ENCODE measurements at regions not wholly inside any gene's neighbourhood (a gene's known extent, or its start where the extent isn't known, plus 50 kb on each side); places are given as distances from the start of the nearest gene placed in this dataset.

DNA sequence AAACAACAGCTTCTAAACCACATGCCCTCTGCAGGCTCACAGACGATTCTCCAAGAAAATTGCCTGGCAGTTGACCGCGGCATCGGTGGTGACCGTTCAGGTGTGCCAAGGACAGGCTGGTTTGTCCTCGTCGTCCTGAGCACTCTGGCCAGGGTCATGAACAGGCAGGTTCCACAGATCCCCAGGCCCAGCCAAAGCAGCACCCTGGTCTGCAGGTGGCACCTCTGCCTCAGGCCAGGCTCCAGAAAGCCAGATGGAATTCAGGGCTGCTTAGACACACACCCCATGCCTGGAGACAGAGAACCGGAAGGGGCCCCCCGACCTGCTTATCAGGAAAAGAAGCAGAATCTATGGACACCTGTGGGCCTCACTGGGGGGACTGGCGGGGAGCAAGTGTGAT is 338.7 kb downstream of the BRD1 start:
- Histone ChIP-seq H3K18ac (ENCODE audit: low read depth, low read length) (no peak overlapping the region), H3K14ac (replicated peaks; ENCODE audit: low read depth, low read length) (no peak overlapping the region), H2AK5ac (ENCODE audit: low read depth, low read length) (no peak overlapping the region), H3K4ac (ENCODE audit: low read depth, low read length) (no peak overlapping the region), H3K23ac (ENCODE audit: low read depth, low read length) (no peak overlapping the region), H4K8ac (ENCODE audit: low read depth in 2 of 2, low read length in 2 of 2) (no peak overlapping the region), H3K4me2 (ENCODE audit: low read depth, low read length) (no peak overlapping the region), H4K5ac (ENCODE audit: low read depth, low read length) (no peak overlapping the region), H3K9me3 (ENCODE audit: control insufficient read depth, insufficient read depth, low read length) (peaks cover 47% of the 10 kb centered on the region), H2BK5ac (ENCODE audit: low read depth, low read length, poor library complexity, severe bottlenecking) (no peak overlapping the region), H3K9ac (ENCODE audit: low read depth, low read length) (no peak overlapping the region), H2BK120ac (ENCODE audit: low read depth, low read length) (no peak overlapping the region), H3K56ac (ENCODE audit: extremely low read depth, insufficient read depth, low read length) (no peak overlapping the region), H3K27ac (ENCODE audit: insufficient read depth, low read length) (no peak overlapping the region), H3K79me1 (ENCODE audit: low read depth in 1 of 2, low read length in 2 of 2) (no peaks in the 10 kb centered on the region), H4K91ac (ENCODE audit: insufficient read depth, low read depth, low read length) (no peak overlapping the region), H3K9me1 (ENCODE audit: insufficient read depth, low read length) (no peaks in the 10 kb centered on the region), H3K27me3 (ENCODE audit: control insufficient read depth, insufficient read depth, low read length) (no peaks in the 10 kb centered on the region), H2BK20ac (ENCODE audit: low read depth, low read length) (no peak overlapping the region), H3K4me1 (ENCODE audit: control insufficient read depth, insufficient read depth, low read length) (no peaks in the 10 kb centered on the region), H3K36me3 (ENCODE audit: control insufficient read depth, insufficient read depth, low read length) (no peaks in the 10 kb centered on the region), H2AFZ (replicated peaks; ENCODE audit: low read length, poor library complexity) (no peak overlapping the region), H2AK9ac (replicated peaks; ENCODE audit: low read depth, low read length, poor library complexity) (no peak overlapping the region), H4K20me1 (ENCODE audit: insufficient read depth, low read length) (no peaks in the 10 kb centered on the region), H2BK15ac (ENCODE audit: low read depth, low read length) (no peak overlapping the region), H3K4me3 (ENCODE audit: insufficient read depth, low read depth, low read length) (no peak overlapping the region)
- DNase-seq (no peak), ATAC-seq (ENCODE audit: low read depth) (no peak)
- in situ Hi-C loops (cut with MboI; ENCODE audit: low sequenced_read_pairs) (no loop called here), intact Hi-C loops (cut with micrococcal nuclease) (no loop called here), dilution Hi-C loops (cut with HindIII; ENCODE audit: low sequenced_read_pairs, unreplicated experiment) (no loop called here)
- 75% methylated on average over 8 of the region's 10 CpGs; no CpG with 5 or more reads in 1 of the 2 experiments for WGBS, 2 experiments (ENCODE audit: extremely low coverage in 2 of 2, insufficient read length in 1 of 2)
- ChIA-PET CTCF (no interaction called here), POLR2A (ENCODE audit: unreplicated experiment) (no interaction called here)
- BruUV-seq (replicated peaks) = no TSS peak
- TF ChIP-seq MAFK (IDR thresholded peaks at IDR 0.05; ENCODE audit: low read depth, low read length) (no peak), SMC3 (IDR thresholded peaks at IDR 0.05; ENCODE audit: low read depth, low read length) (no peak), MXI1 (IDR thresholded peaks at IDR 0.05; ENCODE audit: borderline replicate concordance, low read depth, low read length) (no peak), BHLHE40 (IDR thresholded peaks at IDR 0.05; ENCODE audit: low read depth, low read length) (no peak), NFE2L2 (IDR thresholded peaks at IDR 0.05; ENCODE audit: low read depth, low read length) (no peak), RCOR1 (IDR thresholded peaks at IDR 0.05; ENCODE audit: insufficient replicate concordance, low read length) (no peak), RFX5 (IDR thresholded peaks at IDR 0.05; ENCODE audit: low read depth, low read length) (no peak), CHD1 (IDR thresholded peaks at IDR 0.05; ENCODE audit: low read depth, low read length) (no peak), RAD21 (IDR thresholded peaks at IDR 0.05; ENCODE audit: low read length) (no peak), CEBPB (IDR thresholded peaks at IDR 0.05; ENCODE audit: low read depth, low read length) (no peak), FOS (IDR thresholded peaks at IDR 0.05; ENCODE audit: low read depth, low read length) (no peak), MAZ (IDR thresholded peaks at IDR 0.05; ENCODE audit: borderline replicate concordance, low read depth, low read length) (no peak), POLR2A (IDR thresholded peaks at IDR 0.05; ENCODE audit: low read depth, low read length) (no peak)
- TF ChIP-seq, protein P1, sequence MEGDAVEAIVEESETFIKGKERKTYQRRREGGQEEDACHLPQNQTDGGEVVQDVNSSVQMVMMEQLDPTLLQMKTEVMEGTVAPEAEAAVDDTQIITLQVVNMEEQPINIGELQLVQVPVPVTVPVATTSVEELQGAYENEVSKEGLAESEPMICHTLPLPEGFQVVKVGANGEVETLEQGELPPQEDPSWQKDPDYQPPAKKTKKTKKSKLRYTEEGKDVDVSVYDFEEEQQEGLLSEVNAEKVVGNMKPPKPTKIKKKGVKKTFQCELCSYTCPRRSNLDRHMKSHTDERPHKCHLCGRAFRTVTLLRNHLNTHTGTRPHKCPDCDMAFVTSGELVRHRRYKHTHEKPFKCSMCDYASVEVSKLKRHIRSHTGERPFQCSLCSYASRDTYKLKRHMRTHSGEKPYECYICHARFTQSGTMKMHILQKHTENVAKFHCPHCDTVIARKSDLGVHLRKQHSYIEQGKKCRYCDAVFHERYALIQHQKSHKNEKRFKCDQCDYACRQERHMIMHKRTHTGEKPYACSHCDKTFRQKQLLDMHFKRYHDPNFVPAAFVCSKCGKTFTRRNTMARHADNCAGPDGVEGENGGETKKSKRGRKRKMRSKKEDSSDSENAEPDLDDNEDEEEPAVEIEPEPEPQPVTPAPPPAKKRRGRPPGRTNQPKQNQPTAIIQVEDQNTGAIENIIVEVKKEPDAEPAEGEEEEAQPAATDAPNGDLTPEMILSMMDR (conservative IDR thresholded peaks at IDR 0.05; ENCODE audit: low read depth, low read length) = no peak
- TF ChIP-seq, protein P2, sequence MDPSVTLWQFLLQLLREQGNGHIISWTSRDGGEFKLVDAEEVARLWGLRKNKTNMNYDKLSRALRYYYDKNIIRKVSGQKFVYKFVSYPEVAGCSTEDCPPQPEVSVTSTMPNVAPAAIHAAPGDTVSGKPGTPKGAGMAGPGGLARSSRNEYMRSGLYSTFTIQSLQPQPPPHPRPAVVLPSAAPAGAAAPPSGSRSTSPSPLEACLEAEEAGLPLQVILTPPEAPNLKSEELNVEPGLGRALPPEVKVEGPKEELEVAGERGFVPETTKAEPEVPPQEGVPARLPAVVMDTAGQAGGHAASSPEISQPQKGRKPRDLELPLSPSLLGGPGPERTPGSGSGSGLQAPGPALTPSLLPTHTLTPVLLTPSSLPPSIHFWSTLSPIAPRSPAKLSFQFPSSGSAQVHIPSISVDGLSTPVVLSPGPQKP (IDR thresholded peaks at IDR 0.05; ENCODE audit: borderline replicate concordance, low read depth, low read length) = no peak
- TF ChIP-seq, protein P3, sequence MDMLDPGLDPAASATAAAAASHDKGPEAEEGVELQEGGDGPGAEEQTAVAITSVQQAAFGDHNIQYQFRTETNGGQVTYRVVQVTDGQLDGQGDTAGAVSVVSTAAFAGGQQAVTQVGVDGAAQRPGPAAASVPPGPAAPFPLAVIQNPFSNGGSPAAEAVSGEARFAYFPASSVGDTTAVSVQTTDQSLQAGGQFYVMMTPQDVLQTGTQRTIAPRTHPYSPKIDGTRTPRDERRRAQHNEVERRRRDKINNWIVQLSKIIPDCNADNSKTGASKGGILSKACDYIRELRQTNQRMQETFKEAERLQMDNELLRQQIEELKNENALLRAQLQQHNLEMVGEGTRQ (IDR thresholded peaks at IDR 0.05; ENCODE audit: low read depth, low read length) = no peak

Measured in IMR-90 (cell line).